K562 (cell line): ENCODE measurements at regions not wholly inside any gene's neighbourhood (a gene's known extent, or its start where the extent isn't known, plus 50 kb on each side); places are given as distances from the start of the nearest gene placed in this dataset.

Source experiments
- ARID1B ChIP-seq: fragments of 450-650 bp; IDR thresholded peaks from 2 replicates; pipeline ENCODE4 v1.6.1; 2016; ENCODE audit warnings: antibody characterized with exemption, mild to moderate bottlenecking, inconsistent platforms
- ARID4B ChIP-seq: sonication (generic); formaldehyde crosslinking; IDR thresholded peaks from 2 replicates; pipeline ENCODE4 v1.8.0; 2022; ENCODE audit warnings: mild to moderate bottlenecking, missing genetic modification reagents
- HDAC6 ChIP-seq: IDR thresholded peaks from 2 replicates; pipeline ENCODE4 v1.6.1; 2012; ENCODE audit warnings: low read depth, mild to moderate bottlenecking, control low read depth, inconsistent platforms, low read length, moderate library complexity
- KDM1A ChIP-seq, 2 experiments: fragments of 450-650 bp; IDR thresholded peaks; 2 replicates each; pipeline ENCODE4 v1.6.1; 2016; ENCODE audit warnings: mild to moderate bottlenecking in 2 of 2
- MBD1 ChIP-seq: fragments of 250-450 bp; sonication (Bioruptor Pico); IDR thresholded peaks from 2 replicates; pipeline ENCODE4 v1.8.0; 2022; ENCODE audit warnings: inconsistent platforms
- NR2C2 ChIP-seq, 2 experiments: fragments of 200-800 bp in 1 of 2; sonication (Bioruptor generic) in 1 of 2; sonication (generic) in 1 of 2; formaldehyde crosslinking in 1 of 2; IDR thresholded peaks; 2 replicates each; pipeline versions ENCODE4 v1.6.1 to v1.8.0; 2016 to 2022; ENCODE audit warnings: mild to moderate bottlenecking in 1 of 2, missing compliant biosample characterization in 1 of 2, missing genetic modification characterization in 1 of 2, missing genetic modification reagents in 1 of 2
- PRDM10 ChIP-seq: fragments of 450-650 bp; IDR thresholded peaks from 2 replicates; pipeline ENCODE4 v1.6.1; 2018; ENCODE audit not compliant: partially characterized antibody
- PTTG1 ChIP-seq: fragments of 450-650 bp; IDR thresholded peaks from 2 replicates; pipeline ENCODE4 v1.6.1; 2016; ENCODE audit warnings: low read depth, mild to moderate bottlenecking, missing genetic modification characterization, missing compliant biosample characterization
- RBM15 ChIP-seq: fragments of 200-400 bp; formaldehyde crosslinking; IDR thresholded peaks from 2 replicates; pipeline ENCODE4 v1.6.1; 2018; ENCODE audit warnings: mild to moderate bottlenecking, low read length, moderate library complexity; ENCODE audit not compliant: insufficient read depth
- RFX1 ChIP-seq: fragments of 450-650 bp; IDR thresholded peaks from 2 replicates; pipeline ENCODE4 v1.6.1; 2016; ENCODE audit warnings: mild to moderate bottlenecking, moderate library complexity
- SMARCA5 ChIP-seq: fragments of 450-650 bp; IDR thresholded peaks from 2 replicates; pipeline ENCODE4 v1.6.1; 2016
- TARDBP ChIP-seq: fragments of 450-650 bp; IDR thresholded peaks from 2 replicates; pipeline ENCODE4 v1.6.1; 2016
- ZBED1 ChIP-seq: IDR thresholded peaks from 2 replicates; pipeline ENCODE4 v1.6.1; 2014
- ZNF121 ChIP-seq: sonication (generic); formaldehyde crosslinking; conservative IDR thresholded peaks from 2 replicates; pipeline ENCODE4 v1.8.0; 2022; ENCODE audit warnings: missing genetic modification reagents
- ZNF395 ChIP-seq: fragments of 200-800 bp; sonication (Bioruptor generic); IDR thresholded peaks from 2 replicates; pipeline ENCODE4 v1.6.1; 2017; ENCODE audit warnings: missing genetic modification characterization, missing compliant biosample characterization
- ZNF717 ChIP-seq: fragments of 250-450 bp; sonication (Bioruptor Pico); IDR thresholded peaks from 2 replicates; pipeline ENCODE4 v1.5.0; 2021

GRCh38 chr6:15037253-15037652 lies 208.6 kb upstream of the JARID2 start (continued):
- no peak for TF ChIP-seq ARID4B
- TF ChIP-seq ZNF717 (CRISPR knock-in tag), result no peak
- no peak for TF ChIP-seq HDAC6
- no peak for TF ChIP-seq ARID1B
- peak; percentile 64; the same call in 1 of the 2 replicates for TF ChIP-seq ZNF121
- TF ChIP-seq SMARCA5, result no peak
- no peak for TF ChIP-seq RFX1
- no peak for TF ChIP-seq KDM1A (IDR thresholded peaks at IDR 0.05)
- TF ChIP-seq PTTG1 (tag), result no peak
- TF ChIP-seq RBM15, result no peak
- TF ChIP-seq NR2C2 (CRISPR knock-in tag; IDR thresholded peaks at IDR 0.05), result no peak
- TF ChIP-seq NR2C2 (tag; IDR thresholded peaks at IDR 0.05), result no peak
- TF ChIP-seq MBD1 (CRISPR knock-in tag), result no peak
- TF ChIP-seq ZBED1, result no peak
- 0 out of 2 replicates have a peak, but pooled peaks have one; percentile 42 for TF ChIP-seq ZNF395 (CRISPR knock-in tag)
- no peak for TF ChIP-seq TARDBP
- no peak for TF ChIP-seq PRDM10
